Stomach (tissue), 4 donors: ENCODE measurements at regions not wholly inside any gene's neighbourhood (a gene's known extent, or its start where the extent isn't known, plus 50 kb on each side); places are given as distances from the start of the nearest gene placed in this dataset.

ENCODE experiments used
- CTCF ChIP-seq, 7 experiments: fragments of 450-650 bp in 4 of 7; fragments of 200-600 bp in 3 of 7; sonication (generic) in 3 of 7; IDR thresholded peaks; one replicate each; pipeline ENCODE4 v1.5.1; 2016 to 2019; ENCODE audit warnings: antibody characterized with exemption in 7 of 7, control low read depth in 2 of 7, mild to moderate bottlenecking in 1 of 7
- EP300 ChIP-seq: sonication (generic); formaldehyde crosslinking; IDR thresholded peaks from one replicate; pipeline ENCODE4 v1.6.1; 2017; ENCODE audit warnings: antibody characterized with exemption
- POLR2A ChIP-seq, 4 donors: fragments of 450-650 bp; IDR thresholded peaks; one replicate each; pipeline ENCODE4 v1.6.1; 2016; ENCODE audit warnings: antibody characterized with exemption in 4 of 4, control low read depth in 2 of 4, mild to moderate bottlenecking in 1 of 4, moderate library complexity in 1 of 4
- POLR2AphosphoS5 ChIP-seq, 3 donors: sonication (generic); formaldehyde crosslinking; IDR thresholded peaks; one replicate each; pipeline ENCODE4 v1.6.1; 2016; ENCODE audit warnings: antibody characterized with exemption in 3 of 3

GRCh38 chr14:73788701-73789551 is 62.7 kb upstream of the PTGR2 start:
- TF ChIP-seq CTCF (IDR thresholded peaks at IDR 0.05) (no peak), POLR2AphosphoS5 (IDR thresholded peaks at IDR 0.05) (no peak), POLR2A (IDR thresholded peaks at IDR 0.05) (no peak), EP300 (no peak)
